Body of pancreas (tissue), 4 donors: ENCODE measurements at regions not wholly inside any gene's neighbourhood (a gene's known extent, or its start where the extent isn't known, plus 50 kb on each side); places are given as distances from the start of the nearest gene placed in this dataset.

Experiments
- ATAC-seq: fragments of 150-250 bp; one replicate; pipeline ENCODE4 v1.9.1; 2016
- DNase-seq, 4 donors: peaks; one replicate each; pipeline ENCODE4 v3.0.0-alpha.2; 2019
- H3K27ac ChIP-seq, 4 donors: fragments of 200-600 bp; sonication (generic); 1 replicate in 3 of 4; 2 replicates in 1 of 4; pipeline versions ENCODE4 v1.5.1 to v1.6.1; 2016 to 2019; ENCODE audit warnings: mild to moderate bottlenecking in 1 of 4, mixed read lengths in 1 of 4, moderate library complexity in 1 of 4
- H3K27me3 ChIP-seq, 2 donors: fragments of 200-600 bp; sonication (generic); one replicate each; pipeline ENCODE4 v1.6.0; 2016; ENCODE audit warnings: mild to moderate bottlenecking in 1 of 2
- H3K36me3 ChIP-seq, 2 donors: fragments of 200-600 bp; sonication (generic); replicated peaks in 1 of 2; 2 replicates each; pipeline ENCODE4 v1.5.1; 2016; ENCODE audit warnings: low read depth in 2 of 2; ENCODE audit not compliant: insufficient read depth in 1 of 2
- H3K4me1 ChIP-seq: fragments of 200-600 bp; sonication (generic); one replicate; pipeline ENCODE4 v1.6.0; 2016
- H3K4me3 ChIP-seq, 2 donors: fragments of 200-600 bp; sonication (generic); 1 replicate in 1 of 2; 2 replicates in 1 of 2; pipeline ENCODE4 v1.5.1; 2016 to 2019
- H3K9me3 ChIP-seq, 3 donors: fragments of 200-600 bp; sonication (generic); 1 replicate in 2 of 3; 2 replicates in 1 of 3; pipeline ENCODE4 v1.5.1; 2016
- POLR2A ChIP-seq, 3 donors: fragments of 450-650 bp; IDR thresholded peaks; one replicate each; pipeline ENCODE4 v1.6.1; 2016; ENCODE audit warnings: antibody characterized with exemption in 3 of 3, mild to moderate bottlenecking in 2 of 3
- WGBS, 2 donors: methylation state at CpG; one replicate each; pipeline ENCODE4 v1.1.5; 2017; 5-methylcytosine and 5-hydroxymethylcytosine counted together
- intact Hi-C: fragments of 100-400 bp; cut with DNase I; formaldehyde crosslinking; loops from one replicate; pipeline ENCODE4 v1.15.1; 2023
- TF ChIP-seq, protein P1 (sequence below), 7 experiments: fragments of 450-650 bp in 4 of 7; fragments of 200-600 bp in 3 of 7; sonication (generic) in 3 of 7; IDR thresholded peaks; one replicate each; pipeline ENCODE4 v1.5.1; 2016 to 2019; ENCODE audit warnings: antibody characterized with exemption in 7 of 7

DNA sequence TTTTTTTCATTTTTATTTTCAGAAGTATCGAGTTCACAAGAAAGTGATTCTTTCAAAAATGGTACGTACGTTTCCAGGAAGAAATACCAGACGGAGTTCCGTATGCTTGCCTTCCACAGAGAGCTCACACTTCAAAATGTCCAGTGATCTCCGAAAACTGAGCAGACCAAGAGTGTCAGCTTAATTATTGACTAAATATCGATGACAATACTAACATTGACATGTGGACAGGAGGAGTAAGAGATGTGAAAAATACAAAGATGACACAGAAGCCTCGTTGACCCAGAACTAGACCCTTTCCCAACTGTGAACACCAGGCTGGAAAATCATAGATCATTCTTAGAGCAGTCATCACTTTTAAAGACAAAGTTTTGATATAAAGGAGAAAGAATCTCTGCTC lies 440.0 kb upstream of the POU3F3 start:
- intact Hi-C loops = no loop called here
- Histone ChIP-seq H3K9me3 (no peaks in the 10 kb centered on the region), H3K4me1 (no peaks in the 10 kb centered on the region), H3K4me3 (no peak overlapping the region), H3K27me3 (no peaks in the 10 kb centered on the region), H3K36me3 (no peaks in the 10 kb centered on the region), H3K27ac (no peak overlapping the region)
- TF ChIP-seq, protein P1, sequence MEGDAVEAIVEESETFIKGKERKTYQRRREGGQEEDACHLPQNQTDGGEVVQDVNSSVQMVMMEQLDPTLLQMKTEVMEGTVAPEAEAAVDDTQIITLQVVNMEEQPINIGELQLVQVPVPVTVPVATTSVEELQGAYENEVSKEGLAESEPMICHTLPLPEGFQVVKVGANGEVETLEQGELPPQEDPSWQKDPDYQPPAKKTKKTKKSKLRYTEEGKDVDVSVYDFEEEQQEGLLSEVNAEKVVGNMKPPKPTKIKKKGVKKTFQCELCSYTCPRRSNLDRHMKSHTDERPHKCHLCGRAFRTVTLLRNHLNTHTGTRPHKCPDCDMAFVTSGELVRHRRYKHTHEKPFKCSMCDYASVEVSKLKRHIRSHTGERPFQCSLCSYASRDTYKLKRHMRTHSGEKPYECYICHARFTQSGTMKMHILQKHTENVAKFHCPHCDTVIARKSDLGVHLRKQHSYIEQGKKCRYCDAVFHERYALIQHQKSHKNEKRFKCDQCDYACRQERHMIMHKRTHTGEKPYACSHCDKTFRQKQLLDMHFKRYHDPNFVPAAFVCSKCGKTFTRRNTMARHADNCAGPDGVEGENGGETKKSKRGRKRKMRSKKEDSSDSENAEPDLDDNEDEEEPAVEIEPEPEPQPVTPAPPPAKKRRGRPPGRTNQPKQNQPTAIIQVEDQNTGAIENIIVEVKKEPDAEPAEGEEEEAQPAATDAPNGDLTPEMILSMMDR (IDR thresholded peaks at IDR 0.05) = no peak
- TF ChIP-seq POLR2A (IDR thresholded peaks at IDR 0.05) = no peak
- ATAC-seq (no peak), DNase-seq (no peak)
- 54 to 56% methylated on average over 8 of the region's 8 CpGs for WGBS, 2 donors

DNA sequence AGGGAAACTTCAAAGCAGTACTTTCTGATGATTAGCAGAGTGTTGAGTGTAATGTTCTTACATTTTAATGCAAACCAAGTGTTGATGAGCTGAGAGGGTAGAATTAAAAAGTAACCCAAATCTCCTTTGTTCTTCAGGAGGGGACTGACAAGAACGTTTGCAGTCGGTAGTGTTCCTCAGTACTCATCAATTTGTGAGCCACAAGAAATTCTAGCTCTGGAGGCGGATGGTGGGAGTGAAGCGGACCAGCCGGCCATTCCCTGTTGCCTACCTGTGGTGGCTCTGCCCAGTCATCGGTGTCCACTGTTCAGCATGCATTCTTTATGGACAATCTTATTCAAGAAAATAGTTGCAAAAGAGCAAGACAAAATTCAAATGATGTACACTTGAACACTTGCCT lies 438.6 kb upstream of the POU3F3 start:
- Histone ChIP-seq H3K27ac (no peak overlapping the region), H3K4me3 (no peak overlapping the region), H3K27me3 (no peaks in the 10 kb centered on the region), H3K36me3 (no peaks in the 10 kb centered on the region), H3K4me1 (no peaks in the 10 kb centered on the region), H3K9me3 (no peaks in the 10 kb centered on the region)
- 55 to 70% methylated on average over 6 of the region's 6 CpGs for WGBS, 2 donors
- ATAC-seq = no peak
- intact Hi-C loops = no loop called here
- no peak for DNase-seq
- TF ChIP-seq, protein P1 (IDR thresholded peaks at IDR 0.05) = no peak
- no peak for TF ChIP-seq POLR2A (IDR thresholded peaks at IDR 0.05)

DNA sequence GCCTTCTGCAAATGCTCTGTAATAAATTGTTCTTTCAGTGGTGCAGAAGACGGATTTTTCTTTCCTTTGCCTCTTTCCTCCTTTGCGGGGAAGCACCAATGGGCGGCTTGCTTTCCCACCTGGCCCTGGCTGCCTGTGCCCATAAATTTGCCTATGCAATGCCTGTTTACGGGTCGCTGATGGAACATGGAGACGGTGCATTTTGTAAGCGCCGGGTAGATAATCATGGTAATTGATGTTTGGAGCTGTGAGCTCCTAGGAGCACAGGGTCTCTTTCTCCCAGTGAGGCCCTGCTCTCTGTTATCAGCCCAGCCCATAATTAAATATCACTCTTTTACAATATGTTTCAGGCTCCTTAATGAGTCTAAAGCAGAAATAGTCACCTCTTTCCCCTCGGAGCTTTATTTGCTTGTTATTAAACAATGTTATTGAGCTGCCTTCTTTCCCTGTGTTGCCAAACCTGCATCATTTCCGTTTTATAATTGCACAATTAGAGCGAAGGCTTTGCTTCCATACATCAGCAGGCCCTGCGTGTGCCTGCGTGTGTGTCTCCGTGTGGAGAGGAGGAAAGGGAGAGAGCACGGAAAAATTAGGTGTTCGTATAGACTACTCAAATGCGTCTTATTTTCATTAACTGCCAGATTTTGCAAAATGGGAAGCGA lies 437.4 kb upstream of the POU3F3 start:
- H3K27me3 ChIP-seq = no peaks in the 10 kb centered on the region
- H3K4me1 ChIP-seq = no peaks in the 10 kb centered on the region
- H3K36me3 ChIP-seq = no peaks in the 10 kb centered on the region
- intact Hi-C loops = no loop called here
- no peak overlapping the region for H3K4me3 ChIP-seq
- ATAC-seq (no peak), DNase-seq (no peak)
- H3K9me3 ChIP-seq = no peaks in the 10 kb centered on the region
- H3K27ac ChIP-seq = no peak overlapping the region
- WGBS, 2 donors = 58 to 60% methylated on average over 18 of the region's 18 CpGs
- TF ChIP-seq, protein P1 (IDR thresholded peaks at IDR 0.05) = no peak
- TF ChIP-seq POLR2A (IDR thresholded peaks at IDR 0.05) = no peak

DNA sequence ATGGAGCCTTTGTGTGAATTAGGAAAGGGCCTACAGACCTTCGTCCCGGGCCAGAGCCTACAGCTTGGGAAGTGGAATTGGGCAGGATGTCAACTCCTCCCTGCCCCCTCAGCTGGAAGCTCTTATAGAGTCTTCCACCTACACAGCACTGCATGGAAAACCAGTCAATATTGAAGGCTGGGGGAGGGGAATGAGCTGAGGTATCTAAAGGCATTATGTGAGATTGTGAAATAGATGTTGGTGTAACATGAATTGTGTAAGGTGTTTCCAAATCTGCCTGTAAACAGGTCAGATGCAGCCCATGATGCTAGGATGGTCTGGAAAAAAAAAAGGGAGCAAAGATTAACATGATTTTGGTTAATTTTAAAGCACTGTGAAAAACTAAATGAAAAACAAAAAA lies 433.5 kb upstream of the POU3F3 start:
- intact Hi-C loops = no loop called here
- no peaks in the 10 kb centered on the region for H3K27me3 ChIP-seq
- no peak overlapping the region for H3K27ac ChIP-seq
- no peak for TF ChIP-seq POLR2A (IDR thresholded peaks at IDR 0.05)
- TF ChIP-seq, protein P1 (IDR thresholded peaks at IDR 0.05) = no peak
- H3K9me3 ChIP-seq = no peaks in the 10 kb centered on the region
- H3K36me3 ChIP-seq = no peaks in the 10 kb centered on the region
- no peak for ATAC-seq
- DNase-seq = no peak
- 82 to 85% methylated on average over 2 of the region's 2 CpGs for WGBS, 2 donors
- H3K4me3 ChIP-seq = no peak overlapping the region
- no peaks in the 10 kb centered on the region for H3K4me1 ChIP-seq

DNA sequence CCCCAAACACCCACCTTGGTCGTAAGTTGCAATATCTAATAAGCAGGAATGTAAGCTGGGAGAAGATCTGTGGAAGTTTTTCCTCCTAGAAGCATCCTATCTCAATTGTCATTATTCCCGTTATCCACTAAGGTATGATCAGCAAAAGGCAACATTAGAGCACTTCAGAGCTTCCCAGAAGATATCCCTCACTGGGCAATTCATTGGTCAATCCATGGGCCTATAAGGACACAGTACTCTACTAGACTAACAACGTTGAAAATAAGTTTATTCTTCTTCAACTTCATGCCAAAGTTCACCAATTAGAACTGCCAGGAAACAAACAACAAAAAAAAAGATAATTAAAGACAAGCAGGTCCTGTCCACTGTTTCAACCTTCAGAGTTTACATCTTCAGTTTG lies 433.0 kb upstream of the POU3F3 start:
- Histone ChIP-seq H3K36me3 (no peaks in the 10 kb centered on the region), H3K4me1 (no peaks in the 10 kb centered on the region), H3K27ac (no peak overlapping the region), H3K4me3 (no peak overlapping the region), H3K9me3 (no peaks in the 10 kb centered on the region), H3K27me3 (no peaks in the 10 kb centered on the region)
- ATAC-seq (no peak), DNase-seq (no peak)
- WGBS, 2 donors = 61 to 69% methylated on average over 3 of the region's 3 CpGs
- intact Hi-C loops = no loop called here
- TF ChIP-seq, protein P1 (IDR thresholded peaks at IDR 0.05) = no peak
- no peak for TF ChIP-seq POLR2A (IDR thresholded peaks at IDR 0.05)
